ENCODE measurements at regions not wholly inside any gene's neighbourhood (a gene's known extent, or its start where the extent isn't known, plus 50 kb on each side); places are given as distances from the start of the nearest gene placed in this dataset.

DNA sequence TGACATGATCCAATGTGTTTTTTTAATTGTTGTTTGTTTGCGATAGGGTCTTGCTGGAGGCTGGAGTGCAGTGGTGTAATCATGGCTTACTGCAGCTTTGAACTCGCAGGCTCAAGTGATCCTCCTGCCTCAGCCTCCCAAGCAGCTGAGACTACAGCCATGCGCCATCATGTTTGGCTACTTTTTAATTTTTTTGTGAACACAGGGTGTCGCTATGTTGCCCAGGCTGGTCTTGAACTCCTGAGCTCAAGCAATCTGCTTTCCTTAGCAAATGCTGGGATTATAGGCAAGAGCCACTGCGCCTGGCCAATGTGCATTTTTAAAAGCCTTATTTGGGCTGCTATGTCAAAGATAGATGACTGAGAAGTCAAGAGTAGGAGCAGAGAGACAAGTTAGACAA, 123.0 kb downstream of the EDEM1 start:
- Mint-ChIP-seq H3K4me3 (no peak overlapping the region), H3K27ac (no peak overlapping the region), H3K9me3 (no peaks in the 10 kb centered on the region), H3K27me3 (no peaks in the 10 kb centered on the region), H3K36me3 (ENCODE audit: low read depth) (no peaks in the 10 kb centered on the region), H3K4me1 (no peaks in the 10 kb centered on the region)
- ChIA-PET POLR2A (no interaction called here), CTCF (interaction anchor here (1.4 kb wide), 1 partner anchor 11 kb away, joined by 4 read pairs; no protein-coding TSS in a partner anchor)
- no peak for DNase-seq

DNA sequence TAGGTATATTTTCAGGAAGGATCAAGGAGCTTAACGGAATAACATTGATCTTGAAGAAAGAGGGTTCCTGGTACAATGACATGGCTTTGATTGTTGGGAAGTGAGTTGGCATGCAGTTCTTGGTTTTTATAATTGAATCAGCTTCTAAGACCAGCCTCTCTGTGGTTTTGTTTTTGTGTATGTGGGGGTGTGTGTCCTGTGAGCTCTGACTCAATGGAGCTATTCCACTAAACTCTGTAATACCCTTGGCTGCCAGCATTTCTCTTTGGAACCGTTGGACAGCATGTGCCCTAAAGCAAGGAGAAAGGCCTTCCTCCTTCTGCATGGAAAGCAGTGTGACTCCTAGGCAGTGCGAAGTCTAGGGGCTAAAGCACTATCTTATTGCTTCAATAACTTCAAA, 124.8 kb downstream of the EDEM1 start:
- Mint-ChIP-seq H3K27ac (no peak overlapping the region), H3K27me3 (no peaks in the 10 kb centered on the region), H3K9me3 (no peaks in the 10 kb centered on the region), H3K4me1 (no peaks in the 10 kb centered on the region), H3K4me3 (no peak overlapping the region), H3K36me3 (ENCODE audit: low read depth) (no peaks in the 10 kb centered on the region)
- DNase-seq: no peak
- ChIA-PET POLR2A (no interaction called here), CTCF (no interaction called here)

- POLR2A ChIA-PET: no interaction called here
Observed at GRCh38 chr3:5314897-5315296, 127.4 kb downstream of the EDEM1 start.

GRCh38 chr3:5317557-5317956, 130.1 kb downstream of the EDEM1 start:
- DNase-seq: no peak
- POLR2A ChIA-PET: interaction anchor here (0.6 kb wide), 1 partner anchor 690 kb away, joined by 3 read pairs; no protein-coding TSS in a partner anchor
- no peak overlapping the region for H3K4me3 Mint-ChIP-seq
- no peak overlapping the region for H3K27ac Mint-ChIP-seq
- H3K4me1 Mint-ChIP-seq: no peaks in the 10 kb centered on the region
- H3K9me3 Mint-ChIP-seq: no peaks in the 10 kb centered on the region
- H3K27me3 Mint-ChIP-seq: peaks cover 2% of the 10 kb centered on the region
- no peaks in the 10 kb centered on the region for H3K36me3 Mint-ChIP-seq (ENCODE audit: low read depth)
- CTCF ChIA-PET: interaction anchor here (0.8 kb wide), 1 partner anchor 29 kb away, joined by 3 read pairs; no protein-coding TSS in a partner anchor

More at GRCh38 chr3:5314897-5315296, 127.4 kb downstream of the EDEM1 start:
- Mint-ChIP-seq H3K27ac (no peak overlapping the region), H3K4me3 (no peak overlapping the region), H3K4me1 (no peaks in the 10 kb centered on the region), H3K36me3 (ENCODE audit: low read depth) (no peaks in the 10 kb centered on the region), H3K9me3 (no peaks in the 10 kb centered on the region), H3K27me3 (peaks cover 2% of the 10 kb centered on the region)
- no peak for DNase-seq
- CTCF ChIA-PET: no interaction called here

DNA sequence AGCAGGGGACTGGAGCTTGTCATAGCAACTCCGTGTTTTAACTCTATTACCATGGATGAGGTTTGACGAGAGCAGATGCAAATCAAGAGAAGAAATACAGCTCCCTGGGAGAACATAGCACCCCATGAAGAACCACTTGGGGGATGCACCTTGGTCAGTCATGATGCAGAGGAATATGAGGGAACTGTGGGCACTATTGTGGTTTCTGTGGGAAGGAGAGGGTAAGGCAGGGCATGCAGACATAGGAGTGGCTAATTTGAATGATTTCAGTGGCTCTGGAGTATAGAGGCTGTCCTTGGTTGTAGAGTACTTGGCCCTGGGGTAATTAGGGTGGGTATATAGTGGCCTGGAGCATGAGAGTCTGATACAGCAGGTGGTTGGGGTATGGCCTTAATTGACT, 131.9 kb downstream of the EDEM1 start:
- DNase-seq: no peak
- Mint-ChIP-seq H3K36me3 (ENCODE audit: low read depth) (no peaks in the 10 kb centered on the region), H3K27ac (no peak overlapping the region), H3K4me3 (no peak overlapping the region), H3K9me3 (no peaks in the 10 kb centered on the region), H3K27me3 (peaks cover 2% of the 10 kb centered on the region), H3K4me1 (no peaks in the 10 kb centered on the region)
- POLR2A ChIA-PET: no interaction called here
- CTCF ChIA-PET: interaction anchor here (0.6 kb wide), 2 partner anchors 852 to 1878 kb away, joined by 3 read pairs; no protein-coding TSS in a partner anchor

GRCh38 chr3:5321666-5322340, 134.3 kb downstream of the EDEM1 start:
- H3K27me3 Mint-ChIP-seq: peaks cover 2% of the 10 kb centered on the region
- CTCF ChIA-PET: interaction anchor here (1.3 kb wide), 1 partner anchor 11 kb away, joined by 4 read pairs; no protein-coding TSS in a partner anchor

DNA sequence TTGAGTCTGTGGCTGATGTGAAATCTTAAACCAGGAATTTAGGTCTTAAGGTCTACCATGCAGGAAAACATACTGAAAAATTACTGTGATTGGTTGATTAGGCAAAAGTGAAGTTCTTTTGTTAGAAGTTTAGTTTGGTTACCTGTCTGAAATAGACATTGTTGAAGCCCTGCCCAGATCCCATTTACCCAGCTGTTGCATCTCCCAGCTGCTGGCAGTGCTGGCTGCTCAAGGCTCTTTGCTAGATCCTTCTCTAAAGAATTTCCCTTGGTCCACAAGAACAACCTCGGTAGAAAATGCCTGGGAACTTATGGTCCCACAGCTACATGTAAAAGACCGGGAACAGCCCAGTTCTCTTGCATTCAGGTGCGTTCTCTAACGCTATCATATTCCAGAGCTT, 137.3 kb downstream of the EDEM1 start:
- Mint-ChIP-seq H3K27ac (no peak overlapping the region), H3K27me3 (peaks cover 2% of the 10 kb centered on the region), H3K4me3 (no peak overlapping the region), H3K9me3 (peaks cover 5% of the 10 kb centered on the region), H3K4me1 (no peaks in the 10 kb centered on the region), H3K36me3 (ENCODE audit: low read depth) (no peaks in the 10 kb centered on the region)
- DNase-seq: no peak
- ChIA-PET POLR2A (no interaction called here), CTCF (no interaction called here)

More at GRCh38 chr3:5321666-5322340, 134.3 kb downstream of the EDEM1 start:
- Mint-ChIP-seq H3K9me3 (peaks cover 4% of the 10 kb centered on the region), H3K36me3 (ENCODE audit: low read depth) (no peaks in the 10 kb centered on the region), H3K27ac (no peak overlapping the region), H3K4me3 (no peak overlapping the region), H3K4me1 (no peaks in the 10 kb centered on the region)
- no peak for DNase-seq
- POLR2A ChIA-PET: no interaction called here

GRCh38 chr3:5330152-5330810, 142.8 kb downstream of the EDEM1 start:
- Mint-ChIP-seq H3K36me3 (ENCODE audit: low read depth) (no peaks in the 10 kb centered on the region), H3K27me3 (peaks cover 2% of the 10 kb centered on the region), H3K27ac (no peak overlapping the region), H3K4me3 (no peak overlapping the region), H3K4me1 (peaks cover 3% of the 10 kb centered on the region), H3K9me3 (peaks cover 5% of the 10 kb centered on the region)
- CTCF ChIA-PET: no interaction called here
- POLR2A ChIA-PET: no interaction called here
- no peak for DNase-seq

GRCh38 chr3:5331567-5332269, 144.2 kb downstream of the EDEM1 start:
- Mint-ChIP-seq H3K27ac (no peak overlapping the region), H3K9me3 (peaks cover 2% of the 10 kb centered on the region)

GRCh38 chr3:5332270-5332956, 144.9 kb downstream of the EDEM1 start:
- ChIA-PET POLR2A (no interaction called here), CTCF (interaction anchor here (1.2 kb wide), 1 partner anchor 17 kb away, joined by 3 read pairs; no protein-coding TSS in a partner anchor)
- H3K4me3 Mint-ChIP-seq: no peak overlapping the region
- H3K27me3 Mint-ChIP-seq: no peaks in the 10 kb centered on the region
- H3K36me3 Mint-ChIP-seq (ENCODE audit: low read depth): no peaks in the 10 kb centered on the region
- H3K27ac Mint-ChIP-seq: no peak overlapping the region
- no peak for DNase-seq
- H3K9me3 Mint-ChIP-seq: peaks cover 2% of the 10 kb centered on the region
- H3K4me1 Mint-ChIP-seq: peaks cover 3% of the 10 kb centered on the region

More at GRCh38 chr3:5331567-5332269, 144.2 kb downstream of the EDEM1 start:
- CTCF ChIA-PET: no interaction called here
- POLR2A ChIA-PET: interaction anchor here (0.7 kb wide), 1 partner anchor 352 kb away, joined by 6 read pairs; no protein-coding TSS in a partner anchor
- DNase-seq: no peak
- H3K36me3 Mint-ChIP-seq (ENCODE audit: low read depth): no peaks in the 10 kb centered on the region
- peaks cover 3% of the 10 kb centered on the region for H3K4me1 Mint-ChIP-seq
- H3K4me3 Mint-ChIP-seq: no peak overlapping the region
- H3K27me3 Mint-ChIP-seq: peaks cover 2% of the 10 kb centered on the region

- ChIA-PET CTCF (no interaction called here), POLR2A (no interaction called here)
- Mint-ChIP-seq H3K36me3 (ENCODE audit: low read depth) (no peaks in the 10 kb centered on the region), H3K9me3 (no peaks in the 10 kb centered on the region), H3K27me3 (no peaks in the 10 kb centered on the region), H3K4me3 (no peak overlapping the region), H3K4me1 (no peaks in the 10 kb centered on the region), H3K27ac (no peak overlapping the region)
- no peak for DNase-seq
Observed at GRCh38 chr3:5339967-5340535, 152.5 kb downstream of the EDEM1 start.

DNA sequence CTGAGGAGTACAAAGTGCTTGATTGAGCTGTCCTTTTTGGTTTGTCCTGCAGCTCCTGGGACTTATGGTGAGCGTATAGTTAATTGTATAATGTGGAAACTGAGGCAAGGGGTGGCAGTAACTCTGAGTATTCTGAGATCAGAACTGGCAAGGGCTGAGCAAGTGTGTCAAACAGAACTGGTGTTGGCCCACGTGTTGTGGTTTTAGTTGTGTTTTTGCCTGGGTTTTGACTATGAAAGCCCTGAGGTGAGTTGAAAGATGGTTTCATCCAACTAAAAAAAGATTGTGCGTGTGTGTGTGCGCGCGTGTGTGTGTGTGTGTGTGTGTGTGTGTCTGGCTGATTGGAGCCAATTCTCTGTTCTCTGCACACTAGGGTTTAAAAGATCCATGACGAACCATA, 154.1 kb downstream of the EDEM1 start:
- Mint-ChIP-seq H3K36me3 (ENCODE audit: low read depth) (no peaks in the 10 kb centered on the region), H3K27me3 (no peaks in the 10 kb centered on the region), H3K4me1 (no peaks in the 10 kb centered on the region), H3K4me3 (no peak overlapping the region), H3K9me3 (no peaks in the 10 kb centered on the region), H3K27ac (no peak overlapping the region)
- ChIA-PET CTCF (no interaction called here), POLR2A (no interaction called here)
- DNase-seq: no peak
